Right forelimb (tissue), 1 donor: ENCODE measurements at regions not wholly inside any gene's neighbourhood (a gene's known extent, or its start where the extent isn't known, plus 50 kb on each side); places are given as distances from the start of the nearest gene placed in this dataset.

Experiments used
- DNase-seq: peaks from one replicate; pipeline ENCODE4 v3.0.0-alpha.2; 2018

- no peak for DNase-seq
Observed at GRCh38 chr2:240364582-240364960, 70.9 kb upstream of the GPC1 start.

DNA sequence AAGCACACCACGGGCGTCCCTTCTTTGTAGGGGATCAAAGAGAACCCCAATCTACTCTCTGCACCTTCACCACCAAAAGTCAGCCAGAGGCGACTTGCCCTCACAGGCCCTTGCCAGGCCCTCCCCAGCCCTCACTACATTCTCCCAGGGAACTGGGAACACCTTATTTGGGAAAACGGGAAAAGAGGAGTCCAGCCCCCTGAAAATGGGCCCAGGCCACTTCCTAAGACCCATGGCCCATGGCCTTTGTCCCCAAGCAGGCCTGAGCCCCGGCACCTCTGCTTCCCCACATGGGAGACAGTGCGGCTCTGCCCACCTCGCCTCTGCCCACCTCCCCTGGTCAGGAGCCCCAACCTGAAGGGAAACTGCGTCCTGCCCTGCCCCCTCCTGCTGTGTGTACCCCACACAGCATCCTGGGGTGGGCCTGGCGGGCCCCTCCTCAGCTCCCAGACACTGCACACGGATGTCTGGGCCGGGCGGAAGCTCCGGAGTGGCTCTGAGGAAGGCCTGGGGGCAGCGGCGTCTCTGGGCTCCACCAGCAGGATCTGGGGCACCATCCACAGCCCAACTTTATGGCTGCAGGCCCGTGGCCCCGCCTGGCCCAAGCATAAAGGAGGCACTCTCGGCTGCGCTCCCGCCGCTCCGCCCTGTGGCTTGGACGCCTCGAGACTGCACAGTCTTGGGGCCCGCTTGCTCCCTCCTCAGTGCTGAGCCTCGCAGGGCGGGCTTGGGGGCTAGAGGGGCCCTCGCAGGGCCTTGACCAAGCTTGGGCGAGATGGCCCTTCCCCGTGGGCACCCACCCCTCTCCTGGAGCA is 70.3 kb upstream of the GPC1 start:
- no peak for DNase-seq

DNA sequence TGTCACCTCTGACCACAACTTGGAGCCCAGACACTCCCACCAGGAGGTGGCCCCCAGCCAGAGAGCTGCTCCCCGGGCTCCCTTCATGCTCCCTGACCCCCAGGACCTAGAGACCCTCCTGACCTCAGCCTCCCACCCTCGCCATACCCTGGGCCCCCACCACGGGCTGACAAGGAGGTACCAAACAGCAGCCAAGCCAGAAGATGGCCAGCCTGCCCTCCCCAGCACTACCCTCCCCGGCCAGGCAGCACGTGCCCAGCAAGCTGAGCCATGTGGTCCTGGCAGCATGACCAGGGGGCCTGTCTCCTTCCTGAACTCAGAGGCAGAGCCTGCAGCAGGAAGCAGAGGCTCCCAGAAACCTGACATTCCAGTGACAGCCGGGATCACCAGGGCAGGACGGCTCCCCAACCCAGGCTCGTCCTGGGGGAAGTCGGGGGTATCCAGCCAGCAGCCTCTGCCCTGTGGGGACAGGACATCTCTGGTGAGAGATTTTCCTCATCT is 69.4 kb upstream of the GPC1 start:
- DNase-seq = no peak

- no peak for DNase-seq
Observed at GRCh38 chr2:240366901-240367300, 68.6 kb upstream of the GPC1 start.

- no peak for DNase-seq
Observed at GRCh38 chr2:240367721-240368120, 67.7 kb upstream of the GPC1 start.

DNA sequence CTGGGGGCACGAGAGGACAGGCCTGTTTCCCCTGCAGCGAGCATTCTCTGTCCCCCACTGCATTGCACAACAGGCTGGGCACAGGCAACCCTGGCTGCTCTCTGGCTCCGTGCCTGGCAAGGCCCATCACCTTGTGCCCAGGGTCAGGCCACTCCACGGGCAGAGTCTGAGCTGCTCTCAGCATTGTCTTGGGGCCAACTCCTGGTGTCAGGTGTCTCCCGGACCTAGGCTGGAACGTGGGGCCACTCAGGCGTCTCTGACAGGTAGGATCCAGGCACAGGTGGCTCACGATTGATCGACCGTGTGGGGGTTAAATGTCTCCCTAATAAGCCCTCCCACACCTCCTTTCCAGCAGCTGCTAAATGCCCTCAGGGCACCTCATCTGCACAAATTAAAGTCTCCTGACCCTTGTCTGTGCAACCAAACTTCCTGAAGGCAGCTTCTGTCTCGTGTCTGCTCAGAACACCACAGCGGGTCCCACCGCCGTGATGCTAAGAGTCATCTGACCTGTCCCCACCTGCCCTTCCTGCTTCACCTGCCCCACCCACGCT is 66.6 kb upstream of the GPC1 start:
- no peak for DNase-seq

- no peak for DNase-seq
Observed at GRCh38 chr2:240369335-240369734, 66.1 kb upstream of the GPC1 start.

- peak; percentile 93 for DNase-seq
Observed at GRCh38 chr2:240369801-240370585, 65.5 kb upstream of the GPC1 start.

DNA sequence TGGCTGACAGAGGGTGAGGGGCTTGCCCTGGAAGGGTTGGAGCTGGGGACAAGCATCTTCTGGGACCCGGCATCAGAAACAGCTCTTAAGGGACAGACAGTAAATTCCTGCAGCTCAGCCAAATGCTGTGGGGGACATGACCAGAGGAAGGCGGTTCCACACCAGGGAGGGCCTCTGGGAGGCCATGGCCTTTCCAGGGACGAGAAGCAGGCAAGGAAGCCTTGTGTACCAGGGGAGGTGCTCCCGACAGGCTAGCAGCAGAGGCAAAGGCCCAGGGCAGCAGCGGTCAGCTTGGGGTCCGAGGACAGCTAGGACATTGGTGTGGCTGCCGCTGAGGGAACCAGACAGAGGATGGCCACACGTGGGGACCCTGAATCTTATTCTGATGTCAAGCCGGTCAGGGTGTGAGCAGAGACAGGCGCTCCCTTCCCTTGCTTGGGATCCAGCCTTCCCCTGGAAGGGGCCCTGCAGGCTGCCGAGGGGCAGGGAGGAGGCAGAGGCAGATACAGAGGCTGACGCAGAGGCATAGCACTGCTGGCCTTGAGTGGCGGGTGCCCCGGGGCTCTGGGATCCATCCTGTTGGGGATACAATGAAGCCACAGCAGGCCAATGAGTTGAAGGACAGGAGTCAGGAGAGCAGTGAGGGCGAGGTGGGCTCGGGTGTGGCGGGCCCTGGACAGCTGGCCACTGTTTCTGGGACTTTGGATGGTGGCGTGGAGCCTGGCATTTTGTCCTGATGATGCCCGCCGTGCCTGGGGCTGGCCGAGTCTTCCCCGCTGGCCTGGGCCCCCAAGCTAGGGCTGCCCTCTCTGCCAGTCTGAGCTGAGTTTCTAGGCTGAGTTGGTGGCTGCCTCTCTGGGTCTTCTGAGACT is 64.1 kb upstream of the GPC1 start:
- no peak for DNase-seq

GRCh38 chr2:240372101-240372500 is 63.4 kb upstream of the GPC1 start:
- DNase-seq = no peak

DNA sequence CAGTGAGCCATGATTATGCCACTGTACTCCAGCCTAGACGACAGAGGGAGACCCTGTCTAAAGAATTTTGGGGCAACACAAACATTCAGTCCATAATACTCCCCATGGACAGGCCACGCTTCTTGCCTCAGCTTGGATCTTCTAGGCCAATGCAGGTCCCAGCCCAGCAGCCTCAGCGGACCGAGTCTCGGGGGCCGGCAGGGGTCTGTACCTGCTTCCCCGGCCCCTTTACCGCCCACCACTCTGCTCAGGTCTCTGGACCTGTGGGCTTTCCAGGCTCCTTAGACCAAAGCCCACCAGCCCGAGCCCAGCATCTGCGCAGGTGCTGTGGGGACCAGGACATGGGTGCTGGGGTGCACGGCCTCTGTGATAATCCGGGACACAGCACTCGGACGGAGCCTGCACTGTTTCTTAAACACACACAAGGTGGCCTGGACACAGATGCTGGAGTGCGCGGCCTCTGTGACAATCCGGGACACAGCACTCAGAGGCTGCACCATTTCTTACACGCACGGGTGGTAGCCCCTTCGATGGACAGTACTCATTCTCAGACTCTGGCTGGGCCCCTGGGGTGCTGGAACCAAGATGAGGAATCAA is 62.1 kb upstream of the GPC1 start:
- DNase-seq = no peak

DNA sequence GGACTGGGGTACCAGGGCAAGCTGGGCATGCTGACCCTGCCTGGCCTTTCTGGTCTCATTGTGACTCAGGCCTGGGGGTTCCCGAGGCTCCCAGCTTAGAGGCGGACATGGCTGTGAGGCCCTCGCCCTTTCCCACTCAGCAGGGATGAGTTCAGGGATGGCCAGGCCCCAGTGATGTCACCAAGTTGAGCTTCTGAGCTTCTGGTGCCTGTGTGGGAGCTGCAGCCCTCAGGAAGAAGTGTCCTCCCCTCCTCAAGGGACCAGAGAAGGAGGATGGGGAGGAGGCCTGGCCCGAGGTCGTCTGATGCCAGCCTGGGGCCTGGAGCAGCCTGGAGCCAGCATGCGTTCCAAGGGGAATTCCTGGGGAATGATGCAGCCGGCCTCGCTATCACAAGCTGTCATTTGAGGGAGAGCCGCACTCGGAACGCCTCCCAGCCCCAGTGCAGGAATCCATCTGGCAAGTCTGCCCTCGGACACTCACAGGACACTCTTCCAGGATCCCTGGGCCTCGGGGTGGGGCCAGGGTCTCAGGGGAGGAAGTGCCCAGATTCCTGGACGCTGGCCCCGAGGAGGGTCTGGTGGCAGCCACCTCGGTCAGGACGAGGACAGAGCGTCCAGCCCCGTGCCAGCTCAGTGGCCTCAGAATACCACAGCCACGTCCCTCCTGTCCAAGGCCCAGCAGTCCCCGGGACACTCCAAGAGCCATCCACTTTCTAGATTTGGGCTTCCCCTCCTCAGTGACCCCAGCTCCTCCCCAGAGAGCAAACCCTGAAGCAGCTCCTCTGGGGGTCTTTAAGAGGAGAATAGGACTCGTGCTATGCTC is 61.2 kb upstream of the GPC1 start:
- DNase-seq = no peak

- no peak for DNase-seq
Observed at GRCh38 chr2:240375024-240375645, 60.3 kb upstream of the GPC1 start.

DNA sequence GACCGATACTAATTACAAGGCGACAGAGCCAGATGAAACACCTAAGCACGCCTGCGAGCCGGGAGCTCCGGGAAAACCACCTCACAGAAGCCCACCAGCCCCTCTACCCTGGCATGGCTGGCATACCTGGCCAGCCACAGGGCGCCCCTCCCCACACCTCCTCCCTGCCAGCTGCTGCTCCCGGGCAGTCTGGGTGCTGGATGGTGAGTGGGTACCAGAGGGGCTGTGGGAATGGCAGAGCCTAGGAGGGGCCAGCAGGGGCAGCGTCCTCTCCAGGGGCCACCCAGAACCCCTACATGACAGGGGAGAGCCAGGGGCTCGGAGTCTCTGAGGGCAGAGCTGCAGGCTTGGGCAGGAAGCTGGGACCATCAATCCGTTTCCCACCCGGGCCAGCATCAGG is 58.7 kb upstream of the GPC1 start:
- DNase-seq = no peak

GRCh38 chr2:240377366-240377765 is 58.1 kb upstream of the GPC1 start:
- no peak for DNase-seq

DNA sequence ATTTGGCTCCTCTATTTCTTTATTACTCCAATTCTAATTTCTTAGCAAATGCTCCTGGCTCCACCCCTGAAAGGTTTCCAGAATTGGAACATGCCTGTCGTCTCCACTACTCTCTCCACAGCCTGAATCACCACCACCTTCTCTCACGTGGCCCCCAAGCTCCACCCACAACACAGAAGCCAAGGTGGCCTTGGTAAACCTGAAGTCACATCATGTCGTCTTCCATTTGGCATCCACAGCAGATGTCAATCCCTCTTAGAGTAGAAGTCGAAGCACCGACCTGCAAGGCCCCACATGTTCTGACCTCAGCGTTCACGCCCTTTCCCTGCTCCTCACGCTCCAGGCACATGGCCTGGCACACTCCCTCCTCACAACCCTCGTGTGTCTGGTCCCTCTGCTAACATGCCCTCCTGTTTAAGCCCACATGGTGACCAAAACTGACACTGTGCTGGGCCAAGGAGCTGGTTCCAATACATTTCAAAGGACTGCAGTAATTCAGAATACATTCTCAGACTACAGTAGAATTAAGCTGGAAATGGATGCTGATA is 56.3 kb upstream of the GPC1 start:
- no peak for DNase-seq

DNA sequence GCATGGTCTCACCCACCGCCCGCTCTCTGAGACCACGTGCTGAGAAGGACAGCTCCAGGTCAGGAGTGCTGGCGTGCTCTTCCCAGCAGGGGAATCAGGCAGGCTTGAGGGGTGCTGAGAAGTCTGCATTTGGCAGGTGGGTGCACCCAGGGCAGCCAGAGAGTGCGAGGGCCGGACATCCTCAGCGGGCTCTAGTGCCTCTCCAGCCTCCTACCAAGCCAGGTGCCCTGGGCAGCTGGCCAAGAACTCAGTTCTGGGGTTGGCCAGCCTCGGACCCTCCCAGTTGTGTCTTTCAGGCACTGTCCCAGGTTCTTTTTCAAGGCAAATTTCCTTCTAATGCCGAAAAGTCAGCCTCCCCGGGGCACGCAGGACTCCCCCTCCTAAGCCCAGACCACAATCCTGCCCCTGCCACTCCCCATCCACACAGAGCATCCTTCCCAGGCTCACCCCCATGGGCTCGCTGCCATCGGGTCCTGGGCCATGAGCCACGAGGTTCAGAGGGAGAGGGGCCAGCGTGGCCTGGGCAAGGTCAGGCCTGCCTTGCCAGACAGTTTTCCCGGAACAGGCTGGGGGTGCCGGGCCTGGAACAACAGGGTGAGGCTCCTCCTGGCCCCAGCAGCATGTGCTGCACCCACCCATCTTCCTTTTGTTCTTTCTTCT is 52.2 kb upstream of the GPC1 start:
- DNase-seq = no peak

DNA sequence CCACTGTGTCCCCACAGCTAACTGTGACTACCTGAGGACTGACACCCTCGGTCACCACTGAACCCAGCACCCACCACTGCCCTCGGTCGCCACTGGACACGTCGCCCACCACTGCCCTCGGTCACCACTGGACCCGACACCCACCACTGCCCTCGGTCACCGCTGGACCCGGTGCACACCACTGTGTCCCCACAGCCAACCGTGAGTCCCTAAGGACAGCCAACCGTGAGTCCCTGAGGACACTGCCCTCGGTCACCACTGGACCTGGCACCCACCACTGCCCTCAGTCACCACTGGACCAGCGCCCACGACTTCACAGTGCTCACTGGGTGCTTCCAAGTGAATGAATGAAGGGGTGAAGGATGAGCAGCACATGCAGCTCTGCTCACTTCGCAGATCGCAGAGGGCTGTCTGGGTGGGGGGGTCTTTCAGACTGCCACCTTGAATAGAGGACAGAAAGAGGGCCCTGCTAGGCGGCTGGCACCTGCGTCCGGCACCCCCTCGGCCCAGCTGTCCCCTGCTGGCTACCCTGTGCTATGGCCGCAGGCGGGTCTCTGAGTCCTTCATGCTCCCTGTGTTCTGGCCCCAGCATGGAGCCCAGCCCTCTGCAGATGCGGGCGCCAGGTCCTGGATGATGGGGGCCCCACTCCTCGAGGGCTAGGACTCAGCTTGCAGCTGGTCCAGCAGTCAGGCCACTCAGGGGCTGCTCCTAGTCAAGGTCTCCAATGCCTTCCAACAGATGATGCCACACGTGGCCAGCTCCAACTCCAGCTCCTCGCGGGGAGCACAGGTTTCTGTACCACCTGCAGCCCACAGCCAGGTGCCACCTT is 51.4 kb upstream of the GPC1 start:
- no peak for DNase-seq
